OCI-LY1 (cell line): ENCODE measurements at regions not wholly inside any gene's neighbourhood (a gene's known extent, or its start where the extent isn't known, plus 50 kb on each side); places are given as distances from the start of the nearest gene placed in this dataset.

ENCODE experiments used
- CTCF ChIP-seq: fragments of 200-600 bp; sonication (generic), shearing (Covaris generic); IDR thresholded peaks from 2 replicates; pipeline ENCODE4 v1.5.1; 2017; ENCODE audit warnings: mild to moderate bottlenecking, antibody characterized with exemption, low read length, moderate library complexity, mixed read lengths
- EZH2 ChIP-seq: fragments of 200-600 bp; sonication (generic), shearing (Covaris generic); IDR thresholded peaks from 2 replicates; pipeline ENCODE4 v1.8.0; 2017; ENCODE audit warnings: borderline replicate concordance, mixed run types, mild to moderate bottlenecking, antibody characterized with exemption, low read length, moderate library complexity, mixed read lengths

DNA sequence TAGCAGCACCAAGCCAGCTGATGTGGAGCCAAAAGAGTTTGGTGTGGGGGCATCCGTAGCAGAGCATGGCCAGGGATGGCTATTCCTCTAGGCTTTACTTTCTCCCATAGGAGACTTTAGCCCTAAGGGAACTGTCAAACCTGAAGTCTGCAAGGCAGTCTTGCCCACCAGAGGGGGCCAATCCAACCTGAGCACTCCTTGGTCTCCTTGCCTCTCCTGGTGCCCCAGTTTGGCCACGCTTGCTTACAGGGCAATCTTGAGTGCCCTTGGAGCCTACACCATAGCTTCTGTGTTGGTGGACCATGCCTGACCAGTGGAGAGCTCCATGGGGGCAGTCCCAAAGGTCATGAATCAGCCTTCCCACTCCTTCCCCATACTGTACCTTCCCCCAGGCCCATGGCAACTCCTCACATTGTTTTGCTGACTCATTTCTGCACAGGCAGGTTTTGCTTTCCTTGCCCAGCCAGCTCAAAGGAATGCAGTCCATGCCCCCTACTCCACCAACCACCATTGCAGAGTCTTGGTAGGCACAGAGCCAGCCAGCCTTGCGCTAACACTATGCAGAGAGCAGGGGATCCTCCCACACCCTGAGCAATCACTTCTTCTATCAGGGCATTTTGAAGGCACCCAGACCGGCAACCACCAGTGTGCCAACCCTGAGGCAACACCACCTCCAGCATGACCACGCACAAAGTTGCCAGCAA, 1421.2 kb upstream of the RAG2 start:
- TF ChIP-seq CTCF (peak; percentile 20; the same call in 1 of the 2 replicates), EZH2 (no peak)
